NB4 (cell line): ENCODE measurements at regions not wholly inside any gene's neighbourhood (a gene's known extent, or its start where the extent isn't known, plus 50 kb on each side); places are given as distances from the start of the nearest gene placed in this dataset.

Experiments
- DNase-seq: peaks from one replicate; pipeline ENCODE4 v3.0.0; 2010; ENCODE audit warnings: low read depth
- H3K4me3 ChIP-seq: one replicate; pipeline ENCODE4 v1.5.1; 2011; ENCODE audit warnings: mild to moderate bottlenecking, low read depth, low read length, moderate library complexity
- CTCF ChIP-seq: IDR thresholded peaks from one replicate; pipeline ENCODE4 v1.5.1; 2012; ENCODE audit warnings: low read depth, low read length
- MAX ChIP-seq: IDR thresholded peaks from 2 replicates; pipeline ENCODE4 v1.6.1; 2011; ENCODE audit warnings: low read depth, low read length
- MYC ChIP-seq: IDR thresholded peaks from 2 replicates; pipeline ENCODE4 v1.6.1; 2011; ENCODE audit warnings: low read depth, low read length
- POLR2A ChIP-seq: IDR thresholded peaks from 2 replicates; pipeline ENCODE4 v1.6.1; 2011; ENCODE audit warnings: mild to moderate bottlenecking; ENCODE audit not compliant: insufficient read length; ENCODE audit errors: extremely low read depth

- TF ChIP-seq POLR2A (no peak), MAX (no peak), MYC (no peak), CTCF (no peak)
- H3K4me3 ChIP-seq: no peak overlapping the region
- no peak for DNase-seq
These were observed 87.6 kb upstream of the LINC01488 start for GRCh38 chr11:69393865-69394233.

- DNase-seq: no peak
- TF ChIP-seq POLR2A (no peak), MAX (no peak), MYC (no peak), CTCF (no peak)
- no peak overlapping the region for H3K4me3 ChIP-seq
These were observed 87.1 kb upstream of the LINC01488 start for GRCh38 chr11:69394234-69394868.

GRCh38 chr11:69394869-69395246 is 86.6 kb upstream of the LINC01488 start:
- no peak for TF ChIP-seq MAX
- TF ChIP-seq MYC: no peak
- TF ChIP-seq POLR2A: no peak
- TF ChIP-seq CTCF: no peak
- H3K4me3 ChIP-seq: no peak overlapping the region
- peak; percentile 69 for DNase-seq

- no peak overlapping the region for H3K4me3 ChIP-seq
- DNase-seq: no peak
- no peak for TF ChIP-seq CTCF
- no peak for TF ChIP-seq POLR2A
- TF ChIP-seq MYC: no peak
- no peak for TF ChIP-seq MAX
These were observed 86.2 kb upstream of the LINC01488 start for GRCh38 chr11:69395287-69395686.

- TF ChIP-seq POLR2A (no peak), CTCF (no peak), MYC (no peak), MAX (no peak)
- no peak for DNase-seq
- no peak overlapping the region for H3K4me3 ChIP-seq
These were observed 85.2 kb upstream of the LINC01488 start for GRCh38 chr11:69396051-69396947.
